HepG2 (cell line): ENCODE measurements at regions not wholly inside any gene's neighbourhood (a gene's known extent, or its start where the extent isn't known, plus 50 kb on each side); places are given as distances from the start of the nearest gene placed in this dataset.

Experiments used
- CCAR2 ChIP-seq: fragments of 200-400 bp; formaldehyde crosslinking; optimal IDR thresholded peaks from 2 replicates; pipeline ENCODE3; 2018; ENCODE audit warnings: low read depth, mild to moderate bottlenecking, low read length, moderate library complexity
- POLR2A ChIP-seq, 2 experiments: IDR thresholded peaks; 2 replicates each; pipeline ENCODE4 v1.6.1; 2011; ENCODE audit warnings: low read depth in 2 of 2, low read length in 2 of 2, mild to moderate bottlenecking in 1 of 2, moderate library complexity in 1 of 2; ENCODE audit not compliant: insufficient read depth in 1 of 2
- RELA ChIP-seq: sonication (generic); formaldehyde crosslinking; IDR thresholded peaks from 2 replicates; pipeline ENCODE4 v1.4.0; 2020; ENCODE audit warnings: missing genetic modification reagents
- TF ChIP-seq, protein P1 (sequence below): fragments of 450-650 bp; IDR thresholded peaks from 2 replicates; pipeline ENCODE4 v1.6.1; 2016

DNA sequence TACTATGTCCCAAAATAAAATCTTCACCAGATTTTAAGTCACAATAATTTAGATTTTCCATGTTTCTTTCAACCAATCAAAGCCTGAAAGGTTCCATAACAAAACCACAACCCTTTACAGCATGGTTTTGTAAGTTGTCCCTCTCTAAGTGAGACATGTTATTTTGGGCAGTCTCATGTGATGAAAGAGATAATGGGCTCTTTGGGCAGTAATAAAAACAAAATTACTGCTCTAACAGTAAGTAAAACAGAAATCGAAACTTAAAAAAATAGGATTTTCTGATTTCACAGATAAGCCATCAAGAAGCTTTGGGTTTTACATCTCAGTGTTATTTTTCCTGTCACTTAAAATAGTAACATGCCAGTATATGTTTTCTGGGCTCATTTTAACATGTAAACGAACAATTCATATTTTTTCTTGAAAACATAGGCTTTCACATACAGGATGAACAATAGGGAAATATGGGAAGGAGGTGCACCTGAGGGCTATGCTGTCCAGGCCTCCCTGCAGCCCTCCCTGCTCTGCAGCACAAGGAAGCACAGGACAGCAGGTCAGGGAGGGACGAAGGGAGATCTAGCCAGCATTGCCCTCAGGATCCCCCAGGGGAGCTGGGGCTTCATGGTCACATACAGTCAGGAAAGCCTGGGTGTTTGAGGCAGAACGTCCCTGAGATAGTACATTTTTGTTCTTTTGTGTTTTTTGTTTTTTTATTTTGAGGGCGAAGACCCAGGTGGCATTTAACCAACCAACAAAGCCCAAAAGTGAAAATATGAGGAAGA is 157.4 kb downstream of the SHOX2 start:
- no peak for TF ChIP-seq CCAR2
- no peak for TF ChIP-seq RELA (CRISPR knock-in tag)
- TF ChIP-seq, protein P1, sequence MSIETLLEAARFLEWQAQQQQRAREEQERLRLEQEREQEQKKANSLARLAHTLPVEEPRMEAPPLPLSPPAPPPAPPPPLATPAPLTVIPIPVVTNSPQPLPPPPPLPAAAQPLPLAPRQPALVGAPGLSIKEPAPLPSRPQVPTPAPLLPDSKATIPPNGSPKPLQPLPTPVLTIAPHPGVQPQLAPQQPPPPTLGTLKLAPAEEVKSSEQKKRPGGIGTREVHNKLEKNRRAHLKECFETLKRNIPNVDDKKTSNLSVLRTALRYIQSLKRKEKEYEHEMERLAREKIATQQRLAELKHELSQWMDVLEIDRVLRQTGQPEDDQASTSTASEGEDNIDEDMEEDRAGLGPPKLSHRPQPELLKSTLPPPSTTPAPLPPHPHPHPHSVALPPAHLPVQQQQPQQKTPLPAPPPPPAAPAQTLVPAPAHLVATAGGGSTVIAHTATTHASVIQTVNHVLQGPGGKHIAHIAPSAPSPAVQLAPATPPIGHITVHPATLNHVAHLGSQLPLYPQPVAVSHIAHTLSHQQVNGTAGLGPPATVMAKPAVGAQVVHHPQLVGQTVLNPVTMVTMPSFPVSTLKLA = no peak
- no peak for TF ChIP-seq POLR2A (IDR thresholded peaks at IDR 0.05; ENCODE audit: insufficient read depth in 1 of 2, low read depth in 2 of 2, low read length in 2 of 2)
